ENCODE measurements at regions not wholly inside any gene's neighbourhood (a gene's known extent, or its start where the extent isn't known, plus 50 kb on each side); places are given as distances from the start of the nearest gene placed in this dataset.

- TF ChIP-seq TEAD1 (CRISPR knock-in tag; IDR thresholded peaks at IDR 0.05) (no peak), ZFP30 (CRISPR knock-in tag; IDR thresholded peaks at IDR 0.05; ENCODE audit: borderline replicate concordance) (no peak), MAFK (IDR thresholded peaks at IDR 0.05; ENCODE audit: low read length) (no peak), RAD51 (IDR thresholded peaks at IDR 0.05; ENCODE audit: borderline replicate concordance, low read depth) (no peak), HDAC6 (IDR thresholded peaks at IDR 0.05; ENCODE audit: low read depth, low read length) (no peak), CBX5 (IDR thresholded peaks at IDR 0.05; ENCODE audit: borderline replicate concordance, low read depth) (no peak), KDM2B (CRISPR knock-in tag; IDR thresholded peaks at IDR 0.05) (no peak), FOXK1 (CRISPR knock-in tag; IDR thresholded peaks at IDR 0.05; ENCODE audit: borderline replicate concordance) (no peak)
These were observed 437.4 kb downstream of the NR2F2 start (continued) for GRCh38 chr15:96767703-96768434.

- no peak overlapping the region for H3K27ac ChIP-seq (ENCODE audit: extremely low read depth, low read depth, low read length)
- H3K4me2 ChIP-seq (ENCODE audit: insufficient read depth, low read length), result no peak overlapping the region
- DNase-seq (ENCODE audit: extremely low read depth in 1 of 4, low spot score in 3 of 4), result no peak
- no peaks in the 10 kb centered on the region for H4K20me1 ChIP-seq (replicated peaks; ENCODE audit: control insufficient read depth, insufficient read depth, low read length)
- no peak for FAIRE-seq
- no peak for TF ChIP-seq HINFP (tag; conservative IDR thresholded peaks at IDR 0.05; ENCODE audit: low read depth)
- TF ChIP-seq MTF1 (CRISPR knock-in tag; IDR thresholded peaks at IDR 0.05; ENCODE audit: borderline replicate concordance), result no peak
- TF ChIP-seq SAFB (IDR thresholded peaks at IDR 0.05; ENCODE audit: borderline replicate concordance, low read depth, low read length), result no peak
- TF ChIP-seq CBX5 (IDR thresholded peaks at IDR 0.05; ENCODE audit: borderline replicate concordance, low read depth), result no peak
- no peak for TF ChIP-seq BRD9 (IDR thresholded peaks at IDR 0.05; ENCODE audit: low read depth, partially characterized antibody)
- H3K79me2 ChIP-seq (ENCODE audit: control insufficient read depth, insufficient read depth, low read length), result no peaks in the 10 kb centered on the region
- peaks cover 0 to 5% of the 10 kb centered on the region in 2 experiments; a peak in 2 of 5 replicates for H3K27me3 ChIP-seq (ENCODE audit: control insufficient read depth in 2 of 2, insufficient read depth in 2 of 2, low read length in 2 of 2)
- CTCF ChIA-PET (ENCODE audit: low intra/inter-chr PET ratio), result no interaction called here
- intact Hi-C loops (cut with micrococcal nuclease) (no loop called here), in situ Hi-C loops (cut with MboI) (no loop called here)
- H3K9me3 ChIP-seq (replicated peaks; ENCODE audit: control insufficient read depth, insufficient read depth, low read depth, low read length), result no peaks in the 10 kb centered on the region
- no peaks in the 10 kb centered on the region for H3K36me3 ChIP-seq (ENCODE audit: control insufficient read depth, insufficient read depth, low read length)
- no peak for ATAC-seq
- no peaks in the 10 kb centered on the region for H3K4me1 ChIP-seq (replicated peaks in 1 of 2; ENCODE audit: control insufficient read depth in 2 of 2, insufficient read depth in 2 of 2, low read length in 2 of 2)
- 0% methylated on average over 5 of the region's 5 CpGs for WGBS (ENCODE audit: insufficient coverage, low coverage, missing lambda C conversion rate)
- POLR2A ChIA-PET, result no interaction called here
- no peak overlapping the region for H2AFZ ChIP-seq (ENCODE audit: low read depth, low read length)
- BruUV-seq (replicated peaks), result no TSS peak
- no peak overlapping the region for H3K4me3 ChIP-seq
- H3K9ac ChIP-seq (ENCODE audit: insufficient read depth in 1 of 2, low read depth in 2 of 2, low read length in 2 of 2), result no peak overlapping the region
- no peaks in the 10 kb centered on the region for H3K9me1 ChIP-seq (ENCODE audit: control insufficient read depth, insufficient read depth, low read length)
These were observed 437.9 kb downstream of the NR2F2 start for GRCh38 chr15:96768435-96768789.

Data from K562 (cell line).